ENCODE measurements at regions not wholly inside any gene's neighbourhood (a gene's known extent, or its start where the extent isn't known, plus 50 kb on each side); places are given as distances from the start of the nearest gene placed in this dataset.
"Not testable (repeated sequence)": the region's sequence is repeated elsewhere in the genome, so short reads cannot be mapped to it uniquely, and the experiment has no call there.

DNA sequence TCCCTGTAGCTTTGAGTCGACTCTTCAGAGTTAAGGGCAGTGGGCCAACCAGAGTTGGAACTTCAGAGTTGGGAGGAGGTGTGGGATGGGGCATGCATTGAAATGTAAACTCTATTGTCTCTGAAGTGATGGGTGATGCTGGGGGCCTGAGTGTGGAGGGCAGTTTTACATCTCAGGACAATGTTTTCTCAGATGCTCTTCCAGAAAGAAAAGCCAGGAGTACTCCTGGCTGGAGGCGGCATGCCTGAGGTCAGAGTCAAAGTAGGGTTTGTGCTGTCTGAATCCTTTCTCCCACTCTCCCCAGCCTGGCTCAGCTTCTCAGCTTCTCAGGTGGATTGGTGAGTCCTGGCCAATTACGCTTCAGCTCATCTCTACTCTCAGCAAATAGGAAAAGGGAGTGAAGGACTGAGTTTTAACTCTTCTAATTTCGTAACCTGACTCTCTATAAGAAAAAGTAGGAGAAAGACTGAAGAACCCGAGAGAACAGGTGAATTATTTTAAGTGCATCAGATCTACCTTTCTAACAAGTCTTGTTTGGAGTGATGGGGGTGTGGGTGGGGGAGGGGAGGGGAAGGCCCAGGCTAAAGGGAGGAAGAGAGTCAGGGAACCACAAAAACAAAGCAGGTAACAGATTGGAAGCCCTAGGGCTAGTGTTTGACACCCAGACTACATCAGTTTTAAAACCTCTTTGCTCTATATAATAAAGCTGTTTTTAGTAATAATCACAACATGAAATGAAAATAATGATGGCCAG, 107.5 kb upstream of the PELI1 start:
- DNase-seq (ENCODE audit: low read depth), result no peak

DNA sequence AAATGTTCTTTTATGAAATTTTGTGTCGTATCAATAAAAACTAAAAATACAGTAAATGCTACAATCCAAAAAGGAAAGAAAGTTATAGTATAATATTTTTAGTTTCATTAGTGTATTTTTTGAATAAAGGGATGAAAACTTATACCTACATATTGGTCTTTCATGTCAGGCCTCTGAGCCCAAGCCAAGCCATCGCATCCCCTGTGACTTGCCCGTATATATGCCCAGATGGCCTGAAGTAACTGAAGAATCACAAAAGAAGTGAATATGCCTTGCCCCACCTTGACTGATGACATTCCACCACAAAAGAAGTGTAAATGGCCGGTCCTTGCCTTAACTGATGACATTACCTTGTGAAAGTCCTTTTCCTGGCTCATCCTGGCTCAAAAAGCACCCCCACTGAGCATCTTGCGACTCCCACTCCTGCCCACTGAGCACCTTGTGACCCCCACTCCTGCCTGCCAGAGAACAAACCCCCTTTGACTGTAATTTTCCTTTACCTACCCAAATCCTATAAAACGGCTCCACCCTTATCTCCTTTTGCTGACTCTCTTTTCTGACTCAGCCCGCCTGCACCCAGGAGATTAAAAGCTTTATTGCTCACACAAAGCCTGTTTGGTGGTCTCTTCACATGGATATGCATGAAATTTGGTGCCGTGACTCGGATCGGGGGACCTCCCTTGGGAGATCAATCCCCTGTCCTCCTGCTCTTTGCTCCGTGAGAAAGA, 108.2 kb upstream of the PELI1 start:
- DNase-seq (ENCODE audit: low read depth), result not testable (repeated sequence)

DNA sequence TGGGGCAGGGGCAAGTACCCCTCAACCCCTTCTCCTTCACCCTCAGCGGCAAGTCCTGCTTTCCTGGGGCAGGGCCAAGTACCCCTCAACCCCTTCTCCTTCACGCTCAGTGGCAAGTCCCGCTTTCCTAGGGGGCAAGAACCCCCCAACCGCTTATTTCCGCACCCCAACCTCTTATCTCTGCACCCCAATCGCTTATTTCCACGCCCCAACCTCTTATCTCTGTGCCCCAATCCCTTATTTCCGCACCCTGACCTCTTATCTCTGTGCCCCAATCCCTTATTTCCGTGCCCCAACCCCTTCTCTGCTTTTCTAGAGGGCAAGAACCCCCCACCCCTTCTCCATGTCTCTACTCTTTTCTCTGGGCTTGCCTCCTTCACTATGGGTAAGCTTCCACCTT, 109.2 kb upstream of the PELI1 start:
- not testable (repeated sequence) for DNase-seq (ENCODE audit: low read depth)

DNA sequence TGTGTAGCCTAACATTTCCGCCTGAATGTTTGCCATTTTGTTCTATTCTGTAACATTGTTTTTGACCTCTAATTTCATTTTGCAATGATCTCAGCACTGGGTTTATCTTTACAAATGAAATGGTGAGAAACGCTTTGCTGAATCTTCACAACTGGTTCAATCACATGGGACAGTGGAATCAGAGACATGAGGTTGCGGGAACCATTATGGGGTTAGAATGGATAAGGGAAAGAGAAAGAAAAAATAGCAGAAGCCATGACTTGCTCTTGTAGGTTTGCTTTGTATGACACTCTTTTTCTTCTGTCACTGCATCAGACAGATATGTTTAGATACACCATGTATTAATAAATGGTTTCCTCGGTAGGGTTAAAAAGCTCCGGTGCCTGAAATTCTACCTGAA, 114.3 kb upstream of the PELI1 start:
- DNase-seq (ENCODE audit: low read depth), result no peak

DNA sequence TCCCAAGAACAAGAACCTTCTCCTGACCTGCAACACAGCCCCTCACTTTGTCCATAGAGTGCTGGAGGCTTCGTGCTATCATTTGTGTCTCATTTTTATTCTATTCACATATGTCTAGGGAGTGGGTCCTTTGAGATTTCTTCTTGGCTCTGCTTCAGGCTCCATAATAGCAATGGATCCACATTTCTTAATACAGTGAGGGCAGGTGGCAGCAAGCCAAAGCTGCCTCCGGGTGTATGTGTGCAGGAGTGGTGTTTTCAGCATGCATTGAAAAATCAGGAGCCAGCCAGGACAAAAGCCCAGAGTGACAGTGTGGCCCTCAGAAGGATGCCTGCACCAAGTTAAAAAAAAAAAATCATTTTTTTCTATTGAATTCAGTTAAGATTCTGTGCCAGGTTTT, 115.1 kb upstream of the PELI1 start:
- DNase-seq (ENCODE audit: low read depth), result no peak

DNA sequence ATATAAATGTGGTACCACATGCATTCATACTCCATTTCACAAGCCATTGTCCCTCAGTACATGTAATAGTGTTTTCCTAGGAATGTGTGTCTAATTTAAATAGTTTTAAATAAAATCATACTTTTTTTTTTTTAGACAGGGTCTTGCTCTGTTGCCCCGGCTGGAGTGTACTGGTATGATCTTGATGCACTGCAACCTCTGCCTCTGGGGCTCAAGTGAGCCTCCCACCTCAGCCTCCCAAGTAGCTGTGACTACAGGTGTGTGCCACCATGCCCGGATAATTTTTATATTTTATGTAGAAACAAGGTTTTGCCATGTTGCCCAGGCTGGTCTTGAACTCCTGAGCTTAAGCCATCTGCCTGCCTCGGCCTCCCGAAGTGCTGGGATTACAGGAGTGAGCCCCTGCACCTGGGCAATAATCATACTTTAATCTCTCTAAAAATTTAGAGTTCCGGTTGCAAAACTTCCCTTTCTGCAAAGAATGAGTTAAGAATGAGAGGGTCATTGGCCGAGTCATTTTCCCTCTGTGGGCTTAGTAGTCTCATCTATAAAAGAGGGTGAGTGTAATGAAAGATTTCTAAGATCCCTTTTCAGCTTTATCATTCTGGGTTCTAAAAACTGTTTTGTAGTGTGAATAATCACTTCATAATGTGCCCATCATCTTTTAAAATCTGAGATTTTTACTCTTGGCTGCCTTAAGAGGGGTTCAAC, 116.0 kb upstream of the PELI1 start:
- no peak for DNase-seq (ENCODE audit: low read depth)

DNA sequence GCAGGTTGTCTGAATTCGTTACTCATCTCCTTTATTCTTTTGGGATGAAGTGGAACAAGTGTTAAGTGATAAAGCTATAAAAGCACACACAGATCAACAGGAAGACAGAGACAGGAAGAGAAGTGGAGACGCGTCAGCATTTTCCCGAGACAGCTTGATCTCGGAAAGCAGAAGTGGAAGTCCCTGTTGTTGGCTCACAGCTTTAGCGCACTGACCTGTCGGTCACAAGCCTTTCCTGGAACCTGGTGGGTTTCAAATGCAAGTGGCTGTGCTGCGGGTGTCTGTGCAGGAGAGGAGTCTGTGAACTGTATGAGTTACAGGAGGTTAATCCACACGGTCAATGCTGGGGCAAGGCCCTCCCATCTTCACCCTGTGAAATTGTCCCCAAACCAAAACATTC, 116.6 kb upstream of the PELI1 start:
- DNase-seq (ENCODE audit: low read depth), result peak; percentile 24

DNA sequence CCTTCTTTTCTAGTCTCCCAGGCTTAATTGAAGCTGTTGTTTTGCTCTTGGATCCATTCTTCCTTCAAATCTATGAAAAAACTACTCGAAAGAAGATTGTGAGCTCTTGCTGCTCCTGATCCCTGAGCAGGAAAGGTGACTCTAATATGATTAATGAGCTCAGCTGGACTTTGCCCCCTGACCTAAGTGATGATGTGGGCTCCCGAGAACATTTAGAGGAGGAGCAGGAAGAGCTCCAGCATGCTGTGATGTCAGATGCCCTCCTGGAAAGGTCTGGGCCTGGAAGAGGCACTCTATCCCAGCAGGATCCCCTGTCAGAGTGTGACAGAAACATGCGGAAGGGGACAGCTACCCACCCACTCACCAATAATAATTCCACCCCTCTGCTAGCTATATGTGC, 117.9 kb upstream of the PELI1 start:
- no peak for DNase-seq (ENCODE audit: low read depth)

DNA sequence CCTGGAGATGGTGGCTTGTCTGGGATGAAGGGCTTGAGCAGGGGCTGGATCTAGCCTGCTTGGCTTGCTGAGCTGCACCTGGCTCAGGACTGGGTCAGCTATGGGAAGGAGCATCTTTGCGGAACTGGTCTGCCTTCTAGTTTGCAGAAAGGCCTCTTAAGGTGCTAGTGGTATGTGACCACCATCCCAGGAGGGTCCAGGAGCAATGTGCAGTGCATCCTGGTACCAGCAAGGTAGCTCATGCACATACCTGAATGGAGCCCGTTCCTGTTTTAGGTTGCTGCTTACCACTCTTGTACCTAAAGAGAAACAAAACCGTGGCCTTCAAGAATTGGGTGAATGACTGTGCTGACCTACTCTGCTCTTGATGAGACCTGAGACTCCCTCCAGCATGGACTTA, 118.6 kb upstream of the PELI1 start:
- no peak for DNase-seq (ENCODE audit: low read depth)

DNA sequence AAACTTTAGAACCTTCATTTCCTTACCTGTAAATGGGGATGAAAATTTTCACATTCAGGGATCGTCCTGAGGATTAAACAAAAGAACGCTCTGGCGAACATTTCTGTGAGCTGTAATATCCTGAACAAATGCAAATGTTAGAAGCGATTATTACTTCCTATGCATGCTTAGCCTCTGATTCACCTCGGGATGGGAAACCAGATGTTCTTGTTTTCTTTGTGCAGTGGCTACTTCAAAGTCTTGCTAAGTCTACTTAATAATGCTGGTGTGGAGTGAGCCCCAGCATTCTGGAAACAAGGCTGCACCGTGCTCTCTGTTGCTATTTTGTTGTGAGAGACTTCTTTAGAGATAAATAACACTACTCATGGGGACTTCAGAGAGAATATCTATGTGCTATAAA, 119.1 kb upstream of the PELI1 start:
- DNase-seq (ENCODE audit: low read depth), result no peak

DNA sequence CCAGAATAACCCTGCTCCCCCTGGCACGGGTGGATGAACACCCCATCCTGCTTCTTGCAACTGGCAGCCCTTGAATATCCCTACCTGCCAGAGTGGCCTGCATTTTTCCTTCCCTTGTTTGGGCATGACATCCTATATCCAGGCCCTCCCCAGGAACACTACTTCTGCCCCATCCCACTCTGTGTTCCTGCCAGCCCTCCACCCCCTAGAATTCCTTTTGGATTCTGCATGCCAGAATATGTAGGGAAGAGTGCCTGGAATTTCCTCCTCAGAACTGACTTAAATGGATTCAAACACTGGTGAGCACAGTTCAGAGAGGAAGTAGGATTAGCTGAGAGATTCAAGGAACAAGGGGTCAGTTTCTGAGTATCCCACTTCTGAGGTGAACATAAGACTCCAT, 123.5 kb upstream of the PELI1 start:
- DNase-seq (ENCODE audit: low read depth), result no peak

DNA sequence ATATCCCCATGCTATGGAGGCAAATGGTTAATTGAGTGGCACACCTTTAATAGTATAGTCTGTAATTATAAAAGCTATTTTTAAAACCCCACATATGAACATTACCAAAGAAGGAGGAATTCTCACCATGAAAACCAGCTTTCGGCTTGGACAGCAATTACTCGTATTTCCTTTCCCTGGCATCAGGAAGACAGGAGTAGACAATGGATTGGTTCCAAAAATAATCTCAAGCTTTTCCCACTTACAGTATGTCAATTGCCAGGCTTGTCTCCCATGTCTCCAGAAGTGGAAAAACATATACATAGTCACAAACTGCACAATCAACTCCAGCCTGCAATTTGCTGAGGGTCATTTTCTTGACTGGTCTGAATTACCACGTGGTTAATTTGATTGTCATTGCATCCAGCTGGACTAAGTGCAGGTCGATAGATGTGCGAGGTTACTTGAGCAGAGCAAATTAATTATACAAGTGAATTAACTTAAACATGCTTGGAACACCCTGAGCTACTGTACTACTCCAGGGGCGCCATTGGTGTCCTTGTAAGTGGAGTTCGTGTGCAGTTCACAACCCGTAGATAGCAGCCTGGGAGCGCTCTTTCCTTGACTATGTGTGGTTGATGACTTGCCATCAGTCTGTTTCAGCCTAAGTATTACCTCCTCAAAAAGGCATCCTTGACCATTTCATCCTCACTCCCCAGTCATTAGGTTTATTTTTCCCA, 124.3 kb upstream of the PELI1 start:
- no peak for DNase-seq (ENCODE audit: low read depth)

DNA sequence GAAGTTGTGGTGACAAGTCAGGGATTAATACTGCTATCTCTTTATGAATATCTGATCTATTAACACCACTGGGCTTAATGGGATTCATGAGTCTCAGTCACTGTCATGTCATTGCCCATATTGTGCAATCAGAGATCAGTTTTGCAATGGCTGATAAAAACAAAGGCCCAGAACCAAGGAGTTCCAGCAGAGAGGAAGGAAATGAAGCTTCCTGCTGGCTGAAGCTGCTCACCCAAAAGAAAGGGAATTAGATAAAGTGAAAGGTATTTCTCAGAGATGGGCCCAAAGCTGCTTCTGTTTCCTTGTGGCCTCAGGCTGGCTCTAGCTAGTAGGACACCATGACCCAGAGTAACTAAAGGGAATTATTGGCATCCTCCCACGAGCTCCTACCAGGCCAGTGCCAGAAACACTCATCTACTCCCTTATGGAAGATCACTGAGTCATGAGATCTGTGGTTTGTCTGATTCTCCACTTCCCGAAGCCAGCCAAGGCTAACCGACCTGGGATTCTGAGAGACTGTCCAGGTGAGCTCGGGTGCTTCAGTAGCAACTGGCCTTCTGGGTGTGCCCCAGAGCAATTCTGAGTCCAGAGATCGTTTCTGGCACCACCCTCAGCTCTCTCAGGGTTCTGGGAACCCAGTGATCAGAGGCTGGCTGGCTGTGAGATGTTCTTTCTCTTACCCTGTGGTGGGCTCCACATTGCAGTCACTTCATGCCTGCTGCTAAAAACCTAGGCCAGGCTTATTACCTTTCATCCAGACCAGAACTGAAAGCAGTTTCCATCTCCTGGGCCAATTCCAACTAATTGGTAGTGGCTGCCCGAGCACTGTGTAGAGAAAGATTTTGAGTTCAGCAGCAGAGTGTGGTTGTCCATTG, 129.5 kb upstream of the PELI1 start:
- DNase-seq (ENCODE audit: low read depth), result no peak

DNA sequence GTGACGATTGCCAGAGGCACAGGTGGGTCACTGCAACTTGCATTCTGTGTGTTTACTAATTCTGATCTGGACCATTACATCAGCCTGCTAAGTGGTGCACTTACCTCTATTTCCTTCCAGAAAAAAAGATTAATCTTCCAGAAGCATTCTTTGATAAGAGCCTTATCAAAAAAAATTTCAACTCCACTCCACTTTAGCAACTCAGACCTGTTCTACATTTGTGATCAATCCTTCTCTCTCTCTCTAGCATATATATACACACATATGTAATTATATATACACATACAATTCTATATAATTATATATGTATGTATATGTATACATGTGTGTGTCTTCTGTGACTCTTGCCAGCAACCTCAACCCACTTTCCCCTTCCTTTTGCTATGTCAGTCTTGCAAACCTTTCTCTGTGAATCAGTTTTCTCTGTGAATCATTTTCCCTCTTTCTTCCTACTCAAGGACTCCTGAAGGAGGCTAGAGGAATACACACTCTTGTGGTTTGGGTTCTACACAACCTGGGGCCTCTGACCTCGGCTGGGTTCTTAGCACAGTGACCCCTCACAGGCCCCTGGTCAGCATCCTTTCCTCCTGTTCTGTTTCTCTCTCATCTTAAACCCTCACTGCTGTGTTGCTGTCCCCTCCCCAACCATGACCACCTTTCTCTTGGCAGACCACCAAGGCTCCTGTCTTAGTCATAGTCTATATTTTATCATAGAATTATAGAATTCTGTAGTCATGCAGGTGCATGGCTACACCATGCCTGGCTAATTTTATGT, 130.4 kb upstream of the PELI1 start:
- no peak for DNase-seq (ENCODE audit: low read depth)

DNA sequence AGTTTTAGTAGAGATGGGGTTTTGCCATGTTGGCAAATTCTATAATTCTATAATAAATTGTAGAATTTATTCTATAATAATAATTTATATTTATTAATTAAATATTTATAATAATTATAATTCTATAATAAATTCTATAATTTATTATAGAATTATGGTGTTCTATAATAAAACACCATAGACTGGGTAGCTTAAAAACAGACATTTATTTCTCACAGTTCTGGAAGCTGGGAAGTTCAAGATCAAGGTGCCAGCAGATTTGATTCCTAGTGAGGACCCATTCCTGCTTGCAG, 130.9 kb upstream of the PELI1 start:
- DNase-seq (ENCODE audit: low read depth), result no peak

DNA sequence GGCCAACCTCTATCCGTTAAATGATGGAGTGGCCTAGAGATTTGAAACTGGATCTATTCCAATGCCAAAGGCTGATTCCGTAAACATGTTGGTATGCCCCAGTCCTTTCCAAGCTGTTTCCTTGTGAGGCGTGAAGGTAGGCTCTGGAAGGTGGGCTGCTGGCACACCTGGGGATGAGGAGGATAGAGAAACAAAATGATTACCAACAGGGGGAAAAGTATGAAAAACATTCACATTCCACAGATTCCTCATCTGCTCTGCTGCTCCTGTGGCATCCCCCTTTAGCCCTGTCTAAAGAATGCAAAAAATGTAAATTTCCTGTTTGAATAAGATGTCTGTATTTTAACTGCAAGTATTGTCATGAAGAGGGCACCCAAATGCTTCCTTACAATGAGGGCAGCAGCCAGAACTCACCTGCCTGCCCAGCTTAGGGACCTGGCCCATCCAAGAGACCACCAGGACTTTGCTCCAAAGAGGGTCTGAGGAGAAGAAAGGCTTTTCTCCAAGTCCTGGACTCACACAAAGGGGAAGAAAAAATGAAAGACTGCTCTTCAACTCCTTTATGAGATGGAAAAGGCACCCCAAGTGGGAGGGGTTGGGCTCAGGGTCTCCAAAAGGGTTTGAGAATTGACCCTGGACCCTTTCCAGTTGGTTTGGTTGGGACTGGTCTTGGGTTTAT, 132.3 kb upstream of the PELI1 start:
- no peak for DNase-seq (ENCODE audit: low read depth)

DNA sequence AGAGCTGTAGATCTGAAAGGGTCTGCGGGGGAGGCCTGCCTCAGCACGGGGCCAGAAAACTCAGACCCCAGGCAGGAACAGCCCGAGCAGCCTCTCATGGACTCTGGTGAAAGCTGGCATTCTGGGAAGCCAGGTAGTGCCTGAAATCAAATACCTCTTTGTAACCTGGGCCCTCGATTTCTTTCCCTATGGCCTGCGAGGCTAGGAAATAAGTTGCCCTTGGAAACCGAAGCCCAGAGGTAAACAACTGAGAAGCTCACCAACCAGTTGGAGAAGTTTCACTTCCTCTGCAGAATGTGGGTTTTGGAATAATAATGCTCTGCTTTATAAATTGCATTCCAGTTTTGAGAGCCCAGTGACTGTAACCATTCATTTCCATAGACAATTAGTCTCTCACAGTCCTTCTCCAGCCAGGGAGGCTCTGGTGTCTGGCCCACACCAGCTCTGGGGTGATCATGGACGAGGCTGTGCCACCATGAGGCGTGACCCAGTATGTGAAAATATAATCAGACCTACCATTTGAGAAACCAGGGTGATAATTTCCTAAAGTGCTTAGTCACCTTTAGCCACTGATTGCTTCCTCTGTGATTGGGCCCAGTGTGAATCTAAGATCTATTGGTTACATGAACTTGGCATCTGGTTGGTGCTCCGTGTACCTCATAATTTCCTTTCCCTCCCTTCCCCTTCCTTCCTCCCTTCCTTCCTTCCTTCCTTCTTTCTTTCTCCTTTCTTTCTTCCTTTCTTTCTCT, 133.1 kb upstream of the PELI1 start:
- no peak for DNase-seq (ENCODE audit: low read depth)

DNA sequence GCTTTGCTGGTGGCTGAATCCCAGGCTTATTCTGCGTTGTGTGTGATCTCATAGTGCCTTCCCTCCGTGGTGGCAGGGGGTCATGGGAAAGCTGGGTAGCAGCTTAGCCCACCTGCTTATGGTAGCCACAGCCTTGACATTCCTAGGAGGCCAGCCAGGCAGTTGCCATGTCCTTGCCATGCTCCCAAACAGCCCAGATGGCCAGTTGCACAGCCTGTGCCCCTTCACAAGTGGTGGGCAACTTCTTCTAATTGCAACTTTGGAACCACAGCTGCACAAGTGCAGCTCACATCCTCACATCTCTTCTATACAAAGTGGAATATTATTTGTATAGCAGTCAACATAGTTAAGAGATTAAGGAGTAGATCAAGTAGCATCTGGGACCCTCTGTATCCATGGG, 136.6 kb upstream of the PELI1 start:
- DNase-seq (ENCODE audit: low read depth), result not testable (repeated sequence)

DNA sequence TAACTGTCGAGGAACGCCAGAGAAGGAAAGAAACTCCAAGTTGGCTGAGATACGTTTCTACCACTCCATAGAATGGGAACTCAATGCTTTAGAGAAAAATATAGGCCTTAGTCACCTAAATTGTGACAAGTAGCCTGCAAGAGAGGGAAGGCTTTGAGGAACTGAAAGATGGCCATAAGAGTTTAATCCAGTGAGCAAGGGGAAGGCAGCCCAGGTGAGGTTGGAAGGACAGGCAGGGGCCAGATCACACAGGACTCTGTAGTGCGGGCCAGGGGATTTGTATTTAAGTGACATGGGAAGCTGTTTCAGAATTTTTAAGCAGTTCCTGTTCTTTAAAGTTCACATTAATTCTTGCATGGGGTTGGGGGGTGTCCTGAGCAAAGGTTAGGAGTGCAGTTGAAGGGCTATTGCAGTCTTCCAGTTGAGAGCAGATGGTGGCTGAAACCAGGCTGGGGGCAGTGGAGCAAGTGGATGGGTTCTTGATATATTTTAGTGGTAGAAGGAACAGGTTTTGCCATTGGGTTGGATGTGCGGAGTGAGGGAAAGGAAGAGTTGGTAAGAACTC, 138.9 kb upstream of the PELI1 start:
- DNase-seq (ENCODE audit: low read depth), result no peak

Measured in CMK (cell line).